ENCODE measurements at regions not wholly inside any gene's neighbourhood (a gene's known extent, or its start where the extent isn't known, plus 50 kb on each side); places are given as distances from the start of the nearest gene placed in this dataset.

DNA sequence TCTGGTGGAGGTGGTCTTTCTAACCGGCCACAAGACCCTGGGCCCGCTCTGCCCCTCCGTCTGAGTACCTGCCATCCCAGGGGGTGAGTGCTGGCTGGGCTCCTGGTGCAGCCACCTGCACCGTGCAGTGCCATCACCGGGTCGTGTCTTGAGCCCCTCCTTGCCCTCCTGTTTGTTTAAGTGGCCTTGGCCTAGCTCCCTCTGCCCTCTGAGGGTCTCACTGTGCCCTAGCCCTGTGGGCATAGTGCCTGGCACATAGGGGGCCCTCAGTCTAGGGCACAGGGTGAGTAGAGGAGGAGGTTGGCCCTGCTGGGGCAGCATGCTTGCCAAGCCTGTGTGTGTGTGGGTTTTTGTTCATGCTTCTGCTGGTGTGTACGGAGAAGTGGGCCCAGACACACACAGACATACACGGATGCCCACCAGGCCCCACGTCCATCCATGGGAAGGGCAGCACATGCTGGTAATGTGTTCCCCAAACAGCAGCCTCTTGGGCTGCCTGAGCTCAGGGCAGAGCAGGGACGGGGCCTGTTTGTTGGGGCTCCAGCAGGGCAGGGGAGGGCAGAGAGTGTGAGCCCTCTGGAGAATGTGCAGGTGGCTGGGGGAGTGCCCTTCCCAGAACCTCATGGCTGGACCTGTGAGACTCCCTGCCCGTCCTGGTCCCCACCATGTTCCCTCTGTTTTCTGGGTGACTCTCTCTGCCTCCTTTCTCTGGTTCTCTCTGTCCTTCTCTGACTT, 94.6 kb downstream of the GLI2 start:
- TF ChIP-seq TARDBP (IDR thresholded peaks at IDR 0.05) (no peak), ZNF384 (IDR thresholded peaks at IDR 0.05) (no peak), CTBP1 (IDR thresholded peaks at IDR 0.05; ENCODE audit: borderline replicate concordance) (no peak), LEF1 (IDR thresholded peaks at IDR 0.05; ENCODE audit: borderline replicate concordance) (no peak), FOXM1 (IDR thresholded peaks at IDR 0.05; ENCODE audit: borderline replicate concordance) (no peak), SUZ12 (IDR thresholded peaks at IDR 0.05) (no peak), BHLHE40 (IDR thresholded peaks at IDR 0.05; ENCODE audit: borderline replicate concordance) (no peak), FOXK2 (IDR thresholded peaks at IDR 0.05) (no peak), ELF4 (IDR thresholded peaks at IDR 0.05) (no peak), SP1 (IDR thresholded peaks at IDR 0.05) (no peak), NFRKB (IDR thresholded peaks at IDR 0.05) (no peak)
- TF ChIP-seq, protein P1, sequence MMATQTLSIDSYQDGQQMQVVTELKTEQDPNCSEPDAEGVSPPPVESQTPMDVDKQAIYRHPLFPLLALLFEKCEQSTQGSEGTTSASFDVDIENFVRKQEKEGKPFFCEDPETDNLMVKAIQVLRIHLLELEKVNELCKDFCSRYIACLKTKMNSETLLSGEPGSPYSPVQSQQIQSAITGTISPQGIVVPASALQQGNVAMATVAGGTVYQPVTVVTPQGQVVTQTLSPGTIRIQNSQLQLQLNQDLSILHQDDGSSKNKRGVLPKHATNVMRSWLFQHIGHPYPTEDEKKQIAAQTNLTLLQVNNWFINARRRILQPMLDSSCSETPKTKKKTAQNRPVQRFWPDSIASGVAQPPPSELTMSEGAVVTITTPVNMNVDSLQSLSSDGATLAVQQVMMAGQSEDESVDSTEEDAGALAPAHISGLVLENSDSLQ (IDR thresholded peaks at IDR 0.05), result no peak
